HL-60 (cell line): ENCODE measurements at regions not wholly inside any gene's neighbourhood (a gene's known extent, or its start where the extent isn't known, plus 50 kb on each side); places are given as distances from the start of the nearest gene placed in this dataset.

Experiments used
- DNase-seq, 2 experiments: peaks; one replicate each; pipeline ENCODE4 v3.0.0-alpha.2; 2010 to 2020; ENCODE audit warnings: low read depth in 1 of 2, low spot score in 1 of 2
- H3K27ac ChIP-seq: fragments of 250-450 bp; sonication (Bioruptor Pico); replicated peaks from 2 replicates; pipeline ENCODE4 v1.5.1; 2020; ENCODE audit warnings: mild to moderate bottlenecking, moderate library complexity
- H3K27me3 ChIP-seq: fragments of 250-450 bp; sonication (Bioruptor Pico); 2 replicates; pipeline ENCODE4 v1.5.1; 2021; ENCODE audit warnings: mild to moderate bottlenecking, moderate library complexity; ENCODE audit not compliant: insufficient read depth, poor library complexity, severe bottlenecking
- H3K4me3 ChIP-seq: replicated peaks from 2 replicates; pipeline ENCODE4 v1.5.1; 2011; ENCODE audit warnings: mild to moderate bottlenecking, control low read depth, low read length; ENCODE audit not compliant: insufficient read depth
- CTCF ChIP-seq: IDR thresholded peaks from one replicate; pipeline ENCODE4 v1.5.1; 2011; ENCODE audit warnings: low read length, control low read depth, inconsistent platforms; ENCODE audit not compliant: insufficient read depth
- GABPA ChIP-seq: IDR thresholded peaks from 2 replicates; pipeline ENCODE4 v1.6.1; 2012; ENCODE audit warnings: low read depth
- POLR2AphosphoS5 ChIP-seq: IDR thresholded peaks from 2 replicates; pipeline ENCODE4 v1.6.1; 2012; ENCODE audit warnings: low read depth
- REST ChIP-seq: IDR thresholded peaks from 2 replicates; pipeline ENCODE4 v1.6.1; 2012; ENCODE audit warnings: low read depth; ENCODE audit not compliant: insufficient replicate concordance
- SPI1 ChIP-seq: IDR thresholded peaks from 2 replicates; pipeline ENCODE4 v1.6.1; 2012; ENCODE audit warnings: low read depth, mild to moderate bottlenecking, borderline replicate concordance

- no peak overlapping the region for H3K4me3 ChIP-seq
- no peaks in the 10 kb centered on the region for H3K27me3 ChIP-seq
- no peak for TF ChIP-seq POLR2AphosphoS5
- no peak for TF ChIP-seq SPI1
- no peak for TF ChIP-seq CTCF
- no peak for TF ChIP-seq REST
- TF ChIP-seq GABPA = no peak
- no peak overlapping the region for H3K27ac ChIP-seq
- DNase-seq = no peak
These were observed 137.6 kb upstream of the ESX1 start for GRCh38 chrX:104392350-104392749.

- DNase-seq = no peak
These were observed 137.2 kb upstream of the ESX1 start for GRCh38 chrX:104391906-104392305.

GRCh38 chrX:104376937-104377336 lies 122.2 kb upstream of the ESX1 start:
- TF ChIP-seq SPI1 = no peak
- TF ChIP-seq POLR2AphosphoS5 = no peak
- TF ChIP-seq REST = no peak
- TF ChIP-seq CTCF = no peak
- TF ChIP-seq GABPA = no peak
- DNase-seq = no peak
- no peak overlapping the region for H3K27ac ChIP-seq
- no peaks in the 10 kb centered on the region for H3K27me3 ChIP-seq
- no peak overlapping the region for H3K4me3 ChIP-seq

More at GRCh38 chrX:104391906-104392305, 137.2 kb upstream of the ESX1 start:
- TF ChIP-seq CTCF = no peak
- TF ChIP-seq REST = no peak
- no peak for TF ChIP-seq POLR2AphosphoS5
- no peak for TF ChIP-seq SPI1
- no peak for TF ChIP-seq GABPA
- H3K27ac ChIP-seq = no peak overlapping the region
- H3K4me3 ChIP-seq = no peak overlapping the region
- H3K27me3 ChIP-seq = no peaks in the 10 kb centered on the region
